Prostate gland (tissue), 2 donors: ENCODE measurements at regions not wholly inside any gene's neighbourhood (a gene's known extent, or its start where the extent isn't known, plus 50 kb on each side); places are given as distances from the start of the nearest gene placed in this dataset.

Experiments
- DNase-seq: peaks from one replicate; pipeline ENCODE4 v3.0.0-alpha.2; 2019; ENCODE audit warnings: low spot score
- H3K27ac ChIP-seq, 2 donors: fragments of 200-600 bp; sonication (generic); 2 replicates each; pipeline ENCODE4 v1.5.1; 2017 to 2019
- H3K27me3 ChIP-seq: fragments of 200-600 bp; sonication (generic); replicated peaks from 2 replicates; pipeline ENCODE4 v1.5.1; 2019; ENCODE audit not compliant: insufficient read depth
- H3K36me3 ChIP-seq, 2 donors: fragments of 200-600 bp; sonication (generic); 1 replicate in 1 of 2; 2 replicates in 1 of 2; pipeline versions ENCODE4 v1.5.1 to v1.8.1; 2017 to 2019
- H3K4me1 ChIP-seq: fragments of 200-600 bp; sonication (generic); replicated peaks from 2 replicates; pipeline ENCODE4 v1.5.1; 2019
- H3K4me3 ChIP-seq, 2 donors: fragments of 200-600 bp; sonication (generic); 2 replicates each; pipeline ENCODE4 v1.5.1; 2017 to 2019
- H3K9me3 ChIP-seq: fragments of 200-600 bp; sonication (generic); 2 replicates; pipeline ENCODE4 v1.5.1; 2017
- POLR2A ChIP-seq: fragments of 450-650 bp; IDR thresholded peaks from one replicate; pipeline ENCODE4 v1.6.1; 2016; ENCODE audit warnings: antibody characterized with exemption, mild to moderate bottlenecking
- POLR2AphosphoS5 ChIP-seq: sonication (generic); formaldehyde crosslinking; IDR thresholded peaks from one replicate; pipeline ENCODE4 v1.6.1; 2017; ENCODE audit warnings: antibody characterized with exemption
- WGBS: methylation state at CpG from one replicate; pipeline ENCODE4 v1.1.5; 2018; 5-methylcytosine and 5-hydroxymethylcytosine counted together
- intact Hi-C: fragments of 100-400 bp; cut with DNase I; formaldehyde crosslinking; loops from one replicate; pipeline ENCODE4 v1.14.2; 2022
- TF ChIP-seq, protein P1 (sequence below), 4 experiments: fragments of 200-600 bp in 2 of 4; fragments of 450-650 bp in 2 of 4; sonication (generic) in 2 of 4; IDR thresholded peaks; 1 replicate in 3 of 4; 2 replicates in 1 of 4; pipeline ENCODE4 v1.5.1; 2016 to 2019; ENCODE audit warnings: antibody characterized with exemption in 4 of 4, mild to moderate bottlenecking in 2 of 4, moderate library complexity in 2 of 4

- H3K4me1 ChIP-seq = no peaks in the 10 kb centered on the region
- H3K36me3 ChIP-seq = no peaks in the 10 kb centered on the region
- H3K4me3 ChIP-seq = no peak overlapping the region
- H3K27ac ChIP-seq = no peak overlapping the region
- WGBS = 86% methylated on average over 2 of the region's 2 CpGs
- no peak for DNase-seq
- intact Hi-C loops = no loop called here
- H3K27me3 ChIP-seq = no peaks in the 10 kb centered on the region
- no peaks in the 10 kb centered on the region for H3K9me3 ChIP-seq
- TF ChIP-seq POLR2AphosphoS5 (no peak), POLR2A (no peak)
- TF ChIP-seq, protein P1, sequence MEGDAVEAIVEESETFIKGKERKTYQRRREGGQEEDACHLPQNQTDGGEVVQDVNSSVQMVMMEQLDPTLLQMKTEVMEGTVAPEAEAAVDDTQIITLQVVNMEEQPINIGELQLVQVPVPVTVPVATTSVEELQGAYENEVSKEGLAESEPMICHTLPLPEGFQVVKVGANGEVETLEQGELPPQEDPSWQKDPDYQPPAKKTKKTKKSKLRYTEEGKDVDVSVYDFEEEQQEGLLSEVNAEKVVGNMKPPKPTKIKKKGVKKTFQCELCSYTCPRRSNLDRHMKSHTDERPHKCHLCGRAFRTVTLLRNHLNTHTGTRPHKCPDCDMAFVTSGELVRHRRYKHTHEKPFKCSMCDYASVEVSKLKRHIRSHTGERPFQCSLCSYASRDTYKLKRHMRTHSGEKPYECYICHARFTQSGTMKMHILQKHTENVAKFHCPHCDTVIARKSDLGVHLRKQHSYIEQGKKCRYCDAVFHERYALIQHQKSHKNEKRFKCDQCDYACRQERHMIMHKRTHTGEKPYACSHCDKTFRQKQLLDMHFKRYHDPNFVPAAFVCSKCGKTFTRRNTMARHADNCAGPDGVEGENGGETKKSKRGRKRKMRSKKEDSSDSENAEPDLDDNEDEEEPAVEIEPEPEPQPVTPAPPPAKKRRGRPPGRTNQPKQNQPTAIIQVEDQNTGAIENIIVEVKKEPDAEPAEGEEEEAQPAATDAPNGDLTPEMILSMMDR (IDR thresholded peaks at IDR 0.05) = no peak
Measured at GRCh38 chr3:17932136-17932771, 189.8 kb upstream of the TBC1D5 start.

DNA sequence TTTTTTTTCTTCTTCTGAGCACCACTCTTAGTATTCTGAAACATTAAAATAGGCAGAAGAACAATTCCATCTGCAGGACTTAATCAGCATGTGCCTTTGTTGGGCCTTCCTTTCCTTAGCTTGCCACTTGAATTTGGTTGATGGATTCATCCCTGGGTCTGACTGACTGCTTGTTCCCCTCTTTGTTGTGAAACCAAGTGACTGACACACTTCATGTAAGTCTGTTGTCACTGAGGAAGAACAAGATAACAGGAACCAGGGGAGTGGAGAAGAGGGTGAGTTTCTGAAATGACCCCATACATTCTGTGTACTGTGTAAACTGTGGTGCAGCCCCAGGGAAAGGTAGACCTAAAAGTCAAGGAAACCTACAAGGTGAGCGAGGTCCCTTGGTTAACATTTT, 188.7 kb upstream of the TBC1D5 start:
- no peak for DNase-seq
- Histone ChIP-seq H3K4me1 (no peaks in the 10 kb centered on the region), H3K9me3 (no peaks in the 10 kb centered on the region), H3K27ac (no peak overlapping the region), H3K27me3 (no peaks in the 10 kb centered on the region), H3K36me3 (no peaks in the 10 kb centered on the region), H3K4me3 (no peak overlapping the region)
- intact Hi-C loops = no loop called here
- no peak for TF ChIP-seq POLR2AphosphoS5
- TF ChIP-seq POLR2A = no peak
- TF ChIP-seq, protein P1 (IDR thresholded peaks at IDR 0.05) = no peak
- 100% methylated on average over 1 of the region's 1 CpG for WGBS

DNA sequence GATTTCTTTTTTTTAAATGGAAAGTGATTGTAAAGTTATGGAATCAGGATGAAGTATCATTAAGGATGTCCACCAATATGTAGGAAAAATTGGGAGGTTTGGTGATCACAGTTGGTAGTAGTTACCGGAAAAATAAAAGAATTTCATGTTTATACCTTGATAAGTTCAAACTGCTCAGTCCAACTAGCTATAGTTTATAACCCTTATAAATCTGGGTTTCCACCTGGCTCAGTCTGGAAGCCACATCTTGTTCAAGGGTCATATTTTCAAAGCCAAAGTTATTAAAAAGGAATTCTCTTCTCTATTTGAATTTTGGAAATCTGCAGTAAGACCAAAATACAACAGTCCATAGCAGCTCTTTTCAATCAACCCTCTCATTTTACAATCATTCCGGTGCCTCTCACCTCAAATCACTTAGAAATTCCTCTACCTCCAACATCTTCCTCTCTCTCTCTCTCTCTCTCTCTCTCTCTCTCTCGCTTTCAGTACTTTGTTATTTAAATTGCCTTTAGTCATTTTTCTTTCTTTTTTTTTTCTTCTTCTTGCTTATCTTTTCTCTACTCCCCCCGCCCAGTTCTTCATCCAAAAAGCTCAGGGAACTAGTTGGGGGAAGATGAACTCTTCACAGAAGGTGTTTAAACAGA, 186.2 kb upstream of the TBC1D5 start:
- no peak overlapping the region for H3K4me3 ChIP-seq
- H3K27me3 ChIP-seq = no peaks in the 10 kb centered on the region
- no peaks in the 10 kb centered on the region for H3K9me3 ChIP-seq
- H3K36me3 ChIP-seq = no peaks in the 10 kb centered on the region
- no peak for TF ChIP-seq POLR2AphosphoS5
- TF ChIP-seq POLR2A = no peak
- TF ChIP-seq, protein P1 (IDR thresholded peaks at IDR 0.05) = no peak
- H3K27ac ChIP-seq = no peak overlapping the region
- intact Hi-C loops = no loop called here
- WGBS = 85% methylated on average over 4 of the region's 4 CpGs
- no peaks in the 10 kb centered on the region for H3K4me1 ChIP-seq
- no peak for DNase-seq

DNA sequence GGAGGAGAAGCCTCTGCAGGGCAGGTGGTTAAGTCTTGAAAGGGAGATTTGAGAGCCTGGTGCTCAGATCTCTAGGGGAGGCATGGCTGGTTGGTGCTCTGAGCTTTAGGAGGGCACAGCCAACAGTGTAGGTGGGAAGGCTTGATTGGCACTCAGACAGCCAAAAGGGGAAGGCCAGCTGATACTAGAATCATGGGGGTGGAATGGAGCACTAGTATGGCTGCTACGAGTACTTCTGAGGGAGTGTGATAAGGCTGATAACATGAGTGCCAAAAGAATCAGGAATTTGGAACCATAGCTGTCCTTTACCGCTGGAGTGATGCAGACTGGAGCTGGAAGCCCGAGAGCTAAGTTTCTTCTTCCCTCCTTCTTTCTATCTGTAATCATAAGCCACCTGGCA, 184.6 kb upstream of the TBC1D5 start:
- DNase-seq = no peak
- intact Hi-C loops = no loop called here
- no peaks in the 10 kb centered on the region for H3K27me3 ChIP-seq
- H3K4me1 ChIP-seq = no peaks in the 10 kb centered on the region
- 81% methylated on average over 3 of the region's 3 CpGs for WGBS
- H3K27ac ChIP-seq = no peak overlapping the region
- TF ChIP-seq, protein P1 (IDR thresholded peaks at IDR 0.05) = no peak
- TF ChIP-seq POLR2AphosphoS5 = no peak
- TF ChIP-seq POLR2A = no peak
- H3K4me3 ChIP-seq = no peak overlapping the region
- H3K9me3 ChIP-seq = no peaks in the 10 kb centered on the region
- no peaks in the 10 kb centered on the region for H3K36me3 ChIP-seq

DNA sequence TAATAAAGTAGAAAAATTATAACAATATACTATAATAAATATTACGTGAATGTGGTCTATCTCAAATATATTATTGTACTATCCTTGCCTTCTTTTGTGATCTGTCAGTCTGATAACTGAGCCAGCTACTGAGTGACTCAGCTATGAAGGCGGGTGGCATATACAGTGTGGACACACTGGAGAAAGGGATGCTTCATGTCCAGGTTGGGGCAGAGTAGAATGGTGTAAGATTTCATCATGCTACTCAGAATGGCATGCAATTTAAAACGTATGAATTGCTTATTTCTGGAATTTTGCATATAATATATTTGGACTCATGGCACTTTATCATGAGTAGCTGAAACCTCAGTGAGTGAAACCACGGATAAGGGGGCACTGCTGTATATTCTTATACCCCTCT, 172.9 kb upstream of the TBC1D5 start:
- Histone ChIP-seq H3K27me3 (no peaks in the 10 kb centered on the region), H3K4me1 (no peaks in the 10 kb centered on the region), H3K4me3 (no peak overlapping the region), H3K27ac (no peak overlapping the region), H3K9me3 (no peaks in the 10 kb centered on the region), H3K36me3 (no peaks in the 10 kb centered on the region)
- TF ChIP-seq POLR2A = no peak
- no peak for TF ChIP-seq POLR2AphosphoS5
- TF ChIP-seq, protein P1 (IDR thresholded peaks at IDR 0.05) = no peak
- intact Hi-C loops = no loop called here
- WGBS = 77% methylated on average over 4 of the region's 4 CpGs
- DNase-seq = no peak
